Activated naive CD8-positive, alpha-beta T cell treated with anti-CD3 and anti-CD28 coated beads, Interleukin-2, amount 10 ng/mL, durations not matched to agents 7 days and 5 days (primary cell): ENCODE measurements at regions not wholly inside any gene's neighbourhood (a gene's known extent, or its start where the extent isn't known, plus 50 kb on each side); places are given as distances from the start of the nearest gene placed in this dataset.

Experiments
- ATAC-seq: fragments of 150-1000 bp; cut with Tn5 transposase; one replicate; pipeline ENCODE4 v1.10.0; 2021; ENCODE audit warnings: low read depth, moderate library complexity
- POLR2A ChIA-PET: fragments of 350-600 bp; sonication (Branson Sonifier 250); formaldehyde crosslinking; loops from one replicate; lab custom pipeline; 2021; ENCODE audit warnings: antibody characterized with exemption; lab: Charles Lee
- DNase-seq: peaks from one replicate; pipeline ENCODE4 v3.0.0; 2021
- H3K27ac Mint-ChIP-seq: one replicate; pipeline ENCODE4 v1.8.0; 2022; ENCODE audit warnings: mild to moderate bottlenecking, mixed read lengths
- H3K27me3 Mint-ChIP-seq: one replicate; pipeline ENCODE4 v1.8.0; 2022; ENCODE audit warnings: mild to moderate bottlenecking, moderate library complexity, mixed read lengths
- H3K36me3 Mint-ChIP-seq: one replicate; pipeline ENCODE4 v1.8.0; 2021; ENCODE audit warnings: mild to moderate bottlenecking, mixed read lengths
- H3K4me1 Mint-ChIP-seq: one replicate; pipeline ENCODE4 v1.8.0; 2021; ENCODE audit warnings: mixed read lengths
- H3K4me3 Mint-ChIP-seq: one replicate; pipeline ENCODE4 v1.8.0; 2022; ENCODE audit warnings: mild to moderate bottlenecking, moderate library complexity, mixed read lengths
- H3K9me3 Mint-ChIP-seq: one replicate; pipeline ENCODE4 v1.8.0; 2021; ENCODE audit warnings: mixed read lengths

GRCh38 chr4:89587364-89587763 lies 249.6 kb downstream of the SNCA start:
- H3K4me1 Mint-ChIP-seq = no peaks in the 10 kb centered on the region
- POLR2A ChIA-PET = no interaction called here
- peaks cover 27% of the 10 kb centered on the region for H3K27me3 Mint-ChIP-seq
- ATAC-seq (no peak), DNase-seq (no peak)
- no peak overlapping the region for H3K4me3 Mint-ChIP-seq
- H3K27ac Mint-ChIP-seq = no peak overlapping the region
- H3K9me3 Mint-ChIP-seq = peaks cover 1% of the 10 kb centered on the region
- H3K36me3 Mint-ChIP-seq = no peaks in the 10 kb centered on the region

GRCh38 chr4:89586864-89587263 lies 250.1 kb downstream of the SNCA start:
- DNase-seq (no peak), ATAC-seq (peak; percentile 33)
- Mint-ChIP-seq H3K4me1 (no peaks in the 10 kb centered on the region), H3K36me3 (no peaks in the 10 kb centered on the region), H3K27ac (no peak overlapping the region), H3K9me3 (peaks cover 1% of the 10 kb centered on the region), H3K4me3 (no peak overlapping the region), H3K27me3 (peaks cover 29% of the 10 kb centered on the region)
- POLR2A ChIA-PET = no interaction called here

- Mint-ChIP-seq H3K36me3 (no peaks in the 10 kb centered on the region), H3K4me3 (no peak overlapping the region), H3K4me1 (no peaks in the 10 kb centered on the region), H3K9me3 (no peaks in the 10 kb centered on the region), H3K27ac (no peak overlapping the region), H3K27me3 (peaks cover 29% of the 10 kb centered on the region)
- DNase-seq (no peak), ATAC-seq (no peak)
- POLR2A ChIA-PET = no interaction called here
These were observed 250.6 kb downstream of the SNCA start for GRCh38 chr4:89586318-89586717.

- POLR2A ChIA-PET = no interaction called here
- ATAC-seq (no peak), DNase-seq (no peak)
- H3K4me3 Mint-ChIP-seq = no peak overlapping the region
- no peak overlapping the region for H3K27ac Mint-ChIP-seq
- no peaks in the 10 kb centered on the region for H3K9me3 Mint-ChIP-seq
- peaks cover 31% of the 10 kb centered on the region for H3K27me3 Mint-ChIP-seq
- no peaks in the 10 kb centered on the region for H3K4me1 Mint-ChIP-seq
- no peaks in the 10 kb centered on the region for H3K36me3 Mint-ChIP-seq
These were observed 254.0 kb downstream of the SNCA start for GRCh38 chr4:89582756-89583505.

GRCh38 chr4:89579771-89580170 lies 257.2 kb downstream of the SNCA start:
- H3K27ac Mint-ChIP-seq = no peak overlapping the region
- DNase-seq (no peak), ATAC-seq (no peak)
- no peaks in the 10 kb centered on the region for H3K4me1 Mint-ChIP-seq
- H3K9me3 Mint-ChIP-seq = peaks cover 1% of the 10 kb centered on the region
- H3K27me3 Mint-ChIP-seq = peaks cover 13% of the 10 kb centered on the region
- H3K36me3 Mint-ChIP-seq = no peaks in the 10 kb centered on the region
- POLR2A ChIA-PET = no interaction called here
- H3K4me3 Mint-ChIP-seq = no peak overlapping the region

- H3K4me1 Mint-ChIP-seq = no peaks in the 10 kb centered on the region
- no peak for ATAC-seq
- H3K4me3 Mint-ChIP-seq = no peak overlapping the region
- peaks cover 1% of the 10 kb centered on the region for H3K9me3 Mint-ChIP-seq
- POLR2A ChIA-PET = no interaction called here
- no peak for DNase-seq
- H3K36me3 Mint-ChIP-seq = no peaks in the 10 kb centered on the region
- H3K27ac Mint-ChIP-seq = no peak overlapping the region
- H3K27me3 Mint-ChIP-seq = peaks cover 2% of the 10 kb centered on the region
These were observed 260.7 kb downstream of the SNCA start for GRCh38 chr4:89576246-89576645.

GRCh38 chr4:89575840-89576239 lies 261.1 kb downstream of the SNCA start:
- no peak for ATAC-seq

GRCh38 chr4:89574176-89574575 lies 262.8 kb downstream of the SNCA start:
- no peak overlapping the region for H3K4me3 Mint-ChIP-seq
- H3K4me1 Mint-ChIP-seq = no peaks in the 10 kb centered on the region
- ATAC-seq (no peak), DNase-seq (no peak)
- H3K36me3 Mint-ChIP-seq = no peaks in the 10 kb centered on the region
- H3K27ac Mint-ChIP-seq = no peak overlapping the region
- peaks cover 1% of the 10 kb centered on the region for H3K9me3 Mint-ChIP-seq
- H3K27me3 Mint-ChIP-seq = peaks cover 6% of the 10 kb centered on the region
- POLR2A ChIA-PET = no interaction called here

More at GRCh38 chr4:89575840-89576239, 261.1 kb downstream of the SNCA start:
- peaks cover 1% of the 10 kb centered on the region for H3K9me3 Mint-ChIP-seq
- peaks cover 2% of the 10 kb centered on the region for H3K27me3 Mint-ChIP-seq
- no peak overlapping the region for H3K4me3 Mint-ChIP-seq
- H3K27ac Mint-ChIP-seq = no peak overlapping the region
- no peaks in the 10 kb centered on the region for H3K36me3 Mint-ChIP-seq
- H3K4me1 Mint-ChIP-seq = no peaks in the 10 kb centered on the region
- DNase-seq = no peak
- POLR2A ChIA-PET = no interaction called here

GRCh38 chr4:89573656-89574055 lies 263.3 kb downstream of the SNCA start:
- ATAC-seq (no peak), DNase-seq (no peak)
- Mint-ChIP-seq H3K4me3 (no peak overlapping the region), H3K27me3 (peaks cover 6% of the 10 kb centered on the region), H3K9me3 (peaks cover 1% of the 10 kb centered on the region), H3K27ac (no peak overlapping the region), H3K4me1 (no peaks in the 10 kb centered on the region), H3K36me3 (no peaks in the 10 kb centered on the region)
- POLR2A ChIA-PET = no interaction called here

GRCh38 chr4:89572224-89572858 lies 264.6 kb downstream of the SNCA start:
- H3K27ac Mint-ChIP-seq = no peak overlapping the region
- POLR2A ChIA-PET = no interaction called here
- no peaks in the 10 kb centered on the region for H3K4me1 Mint-ChIP-seq
- H3K36me3 Mint-ChIP-seq = no peaks in the 10 kb centered on the region
- H3K9me3 Mint-ChIP-seq = peaks cover 1% of the 10 kb centered on the region
- ATAC-seq = no peak
- H3K4me3 Mint-ChIP-seq = no peak overlapping the region
- peaks cover 8% of the 10 kb centered on the region for H3K27me3 Mint-ChIP-seq
- DNase-seq = no peak

GRCh38 chr4:89570931-89571330 lies 263.3 kb upstream of the GPRIN3 start:
- Mint-ChIP-seq H3K9me3 (peaks cover 1% of the 10 kb centered on the region), H3K27ac (no peak overlapping the region), H3K36me3 (no peaks in the 10 kb centered on the region), H3K4me1 (no peaks in the 10 kb centered on the region), H3K27me3 (peaks cover 13% of the 10 kb centered on the region), H3K4me3 (no peak overlapping the region)
- POLR2A ChIA-PET = no interaction called here
- ATAC-seq (no peak), DNase-seq (no peak)

GRCh38 chr4:89567936-89568335 lies 260.3 kb upstream of the GPRIN3 start:
- Mint-ChIP-seq H3K27ac (no peak overlapping the region), H3K9me3 (no peaks in the 10 kb centered on the region), H3K4me1 (peaks cover 4% of the 10 kb centered on the region), H3K36me3 (no peaks in the 10 kb centered on the region), H3K4me3 (no peak overlapping the region), H3K27me3 (peaks cover 20% of the 10 kb centered on the region)
- POLR2A ChIA-PET = no interaction called here
- DNase-seq (no peak), ATAC-seq (no peak)

GRCh38 chr4:89563431-89563830 lies 255.8 kb upstream of the GPRIN3 start:
- H3K27me3 Mint-ChIP-seq = peaks cover 21% of the 10 kb centered on the region
- H3K36me3 Mint-ChIP-seq = no peaks in the 10 kb centered on the region
- POLR2A ChIA-PET = no interaction called here
- DNase-seq = no peak
- no peaks in the 10 kb centered on the region for H3K9me3 Mint-ChIP-seq
- no peak overlapping the region for H3K4me3 Mint-ChIP-seq
- H3K27ac Mint-ChIP-seq = no peak overlapping the region
- H3K4me1 Mint-ChIP-seq = peaks cover 4% of the 10 kb centered on the region
- ATAC-seq = no peak

- no peaks in the 10 kb centered on the region for H3K9me3 Mint-ChIP-seq
- peaks cover 21% of the 10 kb centered on the region for H3K27me3 Mint-ChIP-seq
- no peak for ATAC-seq
- peaks cover 4% of the 10 kb centered on the region for H3K4me1 Mint-ChIP-seq
- no peak overlapping the region for H3K4me3 Mint-ChIP-seq
- H3K36me3 Mint-ChIP-seq = no peaks in the 10 kb centered on the region
- POLR2A ChIA-PET = no interaction called here
- no peak for DNase-seq
- no peak overlapping the region for H3K27ac Mint-ChIP-seq
These were observed 255.1 kb upstream of the GPRIN3 start for GRCh38 chr4:89562746-89563145.
